ENCODE measurements at regions not wholly inside any gene's neighbourhood (a gene's known extent, or its start where the extent isn't known, plus 50 kb on each side); places are given as distances from the start of the nearest gene placed in this dataset.

GRCh38 chr7:33804140-33804660 is 101.1 kb upstream of the BMPER start:
- no peak for TF ChIP-seq CTCF (IDR thresholded peaks at IDR 0.05; ENCODE audit: low read length, missing control alignments)
- no peak overlapping the region for H3K4me3 ChIP-seq (replicated peaks; ENCODE audit: low read depth, low read length)
- no peak for DNase-seq (ENCODE audit: low read depth)

GRCh38 chr7:33805630-33806233 is 99.6 kb upstream of the BMPER start:
- no peak for TF ChIP-seq CTCF (IDR thresholded peaks at IDR 0.05; ENCODE audit: low read length, missing control alignments)
- peak; percentile 92 for DNase-seq (ENCODE audit: low read depth)
- H3K4me3 ChIP-seq (replicated peaks; ENCODE audit: low read depth, low read length) = no peak overlapping the region

GRCh38 chr7:33806298-33807154 is 98.8 kb upstream of the BMPER start:
- H3K4me3 ChIP-seq (replicated peaks; ENCODE audit: low read depth, low read length) = no peak overlapping the region
- peak; percentile 50 for DNase-seq (ENCODE audit: low read depth)
- no peak for TF ChIP-seq CTCF (IDR thresholded peaks at IDR 0.05; ENCODE audit: low read length, missing control alignments)

- no peak for TF ChIP-seq CTCF (IDR thresholded peaks at IDR 0.05; ENCODE audit: low read length, missing control alignments)
- no peak overlapping the region for H3K4me3 ChIP-seq (replicated peaks; ENCODE audit: low read depth, low read length)
- DNase-seq (ENCODE audit: low read depth) = no peak
These were observed 98.2 kb upstream of the BMPER start for GRCh38 chr7:33807155-33807530.

GRCh38 chr7:33807779-33808482 is 97.4 kb upstream of the BMPER start:
- TF ChIP-seq CTCF (IDR thresholded peaks at IDR 0.05; ENCODE audit: low read length, missing control alignments) = peak; percentile 48
- DNase-seq (ENCODE audit: low read depth) = peak; percentile 81
- H3K4me3 ChIP-seq (replicated peaks; ENCODE audit: low read depth, low read length) = no peak overlapping the region

- no peak overlapping the region for H3K4me3 ChIP-seq (replicated peaks; ENCODE audit: low read depth, low read length)
- no peak for DNase-seq (ENCODE audit: low read depth)
- no peak for TF ChIP-seq CTCF (IDR thresholded peaks at IDR 0.05; ENCODE audit: low read length, missing control alignments)
These were observed 96.1 kb upstream of the BMPER start for GRCh38 chr7:33809228-33809627.
